Breast epithelium (tissue), 4 donors: ENCODE measurements at regions not wholly inside any gene's neighbourhood (a gene's known extent, or its start where the extent isn't known, plus 50 kb on each side); places are given as distances from the start of the nearest gene placed in this dataset.
"Not testable (repeated sequence)": the region's sequence is repeated elsewhere in the genome, so short reads cannot be mapped to it uniquely, and the experiment has no call there.

Source experiments
- DNase-seq, 2 donors: peaks; one replicate each; pipeline ENCODE4 v3.0.0-alpha.2; 2019; ENCODE audit warnings: low spot score in 2 of 2
- H3K27ac ChIP-seq, 2 donors: fragments of 200-600 bp; sonication (generic) in 1 of 2; one replicate each; pipeline ENCODE4 v1.5.1; 2016 to 2019; ENCODE audit warnings: mild to moderate bottlenecking in 1 of 2
- H3K27me3 ChIP-seq, 2 donors: fragments of 200-600 bp; sonication (generic) in 1 of 2; one replicate each; pipeline versions ENCODE4 v1.5.1 to v1.6.0; 2017 to 2019; ENCODE audit warnings: control low read depth in 1 of 2, mild to moderate bottlenecking in 1 of 2
- H3K36me3 ChIP-seq: fragments of 200-600 bp; one replicate; pipeline ENCODE4 v1.5.1; 2019
- H3K4me1 ChIP-seq, 2 donors: fragments of 200-600 bp; sonication (generic); one replicate each; pipeline ENCODE4 v1.5.1; 2016 to 2019; ENCODE audit warnings: control low read depth in 1 of 2
- H3K4me3 ChIP-seq, 3 donors: fragments of 200-600 bp; sonication (generic); 1 replicate in 2 of 3; 2 replicates in 1 of 3; pipeline ENCODE4 v1.5.1; 2016 to 2019; ENCODE audit warnings: mild to moderate bottlenecking in 3 of 3, moderate library complexity in 2 of 3
- H3K9me3 ChIP-seq, 2 donors: fragments of 200-600 bp; sonication (generic) in 1 of 2; one replicate each; pipeline ENCODE4 v1.5.1; 2016 to 2019; ENCODE audit warnings: control low read depth in 1 of 2
- POLR2A ChIP-seq: fragments of 450-650 bp; IDR thresholded peaks from one replicate; pipeline ENCODE4 v1.6.1; 2016; ENCODE audit warnings: antibody characterized with exemption, mild to moderate bottlenecking, moderate library complexity
- POLR2AphosphoS5 ChIP-seq, 3 donors: sonication (generic); formaldehyde crosslinking; IDR thresholded peaks; one replicate each; pipeline ENCODE4 v1.6.1; 2017; ENCODE audit warnings: antibody characterized with exemption in 3 of 3
- intact Hi-C: fragments of 100-400 bp; cut with DNase I; formaldehyde crosslinking; loops from one replicate; pipeline ENCODE4 v1.15.1; 2023; ENCODE audit warnings: low total_unique reads
- TF ChIP-seq, protein P1 (sequence below), 3 donors: fragments of 450-650 bp; IDR thresholded peaks; one replicate each; pipeline ENCODE4 v1.5.1; 2016 to 2017; ENCODE audit warnings: antibody characterized with exemption in 3 of 3, mild to moderate bottlenecking in 3 of 3, moderate library complexity in 3 of 3

DNA sequence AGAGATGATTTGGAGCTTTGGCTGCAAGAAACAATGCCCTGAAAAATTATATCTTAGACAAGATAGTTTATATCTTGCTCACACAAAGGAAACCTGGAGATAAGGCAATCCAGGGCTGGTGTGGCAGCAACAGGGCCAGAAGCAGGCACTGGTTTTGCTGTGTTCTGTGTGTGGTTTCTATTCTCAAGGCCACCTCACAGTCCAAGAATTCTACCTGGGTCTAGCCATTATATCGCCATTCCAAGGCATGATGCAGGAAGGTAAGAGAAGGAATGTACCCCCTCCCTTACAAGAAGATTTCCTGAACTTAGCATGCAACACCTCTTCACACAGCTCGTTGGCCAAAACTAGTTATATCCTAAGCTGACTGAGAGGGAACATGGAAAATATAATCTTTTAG, 74.5 kb upstream of the MEGF10 start:
- no peak for DNase-seq
- Histone ChIP-seq H3K9me3 (no peaks in the 10 kb centered on the region), H3K4me3 (no peak overlapping the region), H3K27me3 (no peaks in the 10 kb centered on the region), H3K36me3 (no peaks in the 10 kb centered on the region), H3K4me1 (no peaks in the 10 kb centered on the region), H3K27ac (no peak overlapping the region)
- TF ChIP-seq POLR2AphosphoS5 (IDR thresholded peaks at IDR 0.05) = no peak
- TF ChIP-seq, protein P1, sequence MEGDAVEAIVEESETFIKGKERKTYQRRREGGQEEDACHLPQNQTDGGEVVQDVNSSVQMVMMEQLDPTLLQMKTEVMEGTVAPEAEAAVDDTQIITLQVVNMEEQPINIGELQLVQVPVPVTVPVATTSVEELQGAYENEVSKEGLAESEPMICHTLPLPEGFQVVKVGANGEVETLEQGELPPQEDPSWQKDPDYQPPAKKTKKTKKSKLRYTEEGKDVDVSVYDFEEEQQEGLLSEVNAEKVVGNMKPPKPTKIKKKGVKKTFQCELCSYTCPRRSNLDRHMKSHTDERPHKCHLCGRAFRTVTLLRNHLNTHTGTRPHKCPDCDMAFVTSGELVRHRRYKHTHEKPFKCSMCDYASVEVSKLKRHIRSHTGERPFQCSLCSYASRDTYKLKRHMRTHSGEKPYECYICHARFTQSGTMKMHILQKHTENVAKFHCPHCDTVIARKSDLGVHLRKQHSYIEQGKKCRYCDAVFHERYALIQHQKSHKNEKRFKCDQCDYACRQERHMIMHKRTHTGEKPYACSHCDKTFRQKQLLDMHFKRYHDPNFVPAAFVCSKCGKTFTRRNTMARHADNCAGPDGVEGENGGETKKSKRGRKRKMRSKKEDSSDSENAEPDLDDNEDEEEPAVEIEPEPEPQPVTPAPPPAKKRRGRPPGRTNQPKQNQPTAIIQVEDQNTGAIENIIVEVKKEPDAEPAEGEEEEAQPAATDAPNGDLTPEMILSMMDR (IDR thresholded peaks at IDR 0.05) = no peak
- no peak for TF ChIP-seq POLR2A
- intact Hi-C loops = no loop called here

GRCh38 chr5:127216898-127217675, 73.5 kb upstream of the MEGF10 start:
- no peak overlapping the region for H3K27ac ChIP-seq

DNA sequence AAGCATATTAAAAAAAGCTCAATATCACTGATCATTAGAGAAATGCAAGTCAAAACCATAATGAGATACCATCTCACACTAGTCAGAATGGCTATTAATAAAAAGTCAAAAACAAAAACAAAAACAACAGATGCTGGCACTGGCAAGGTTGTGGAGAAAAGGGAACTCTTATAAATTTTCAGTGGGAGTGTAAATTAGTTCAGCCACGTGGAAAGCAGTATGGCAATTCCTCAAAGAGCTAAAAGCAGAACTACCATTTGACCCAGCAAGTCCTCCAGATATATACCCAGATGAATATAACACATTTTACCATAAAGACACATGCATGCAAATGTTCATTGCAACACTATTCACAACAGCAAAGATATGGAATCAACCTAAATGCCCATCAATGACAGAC, 68.7 kb upstream of the MEGF10 start:
- H3K27ac ChIP-seq, H3K4me3 ChIP-seq, H3K4me1 ChIP-seq, H3K9me3 ChIP-seq, H3K27me3 ChIP-seq, H3K36me3 ChIP-seq, DNase-seq, intact Hi-C loops: not testable (repeated sequence)

More at GRCh38 chr5:127216898-127217675, 73.5 kb upstream of the MEGF10 start:
- Histone ChIP-seq H3K4me3 (no peak overlapping the region), H3K27me3 (no peaks in the 10 kb centered on the region), H3K9me3 (no peaks in the 10 kb centered on the region), H3K4me1 (no peaks in the 10 kb centered on the region), H3K36me3 (no peaks in the 10 kb centered on the region)
- TF ChIP-seq POLR2A = no peak
- TF ChIP-seq, protein P1 (IDR thresholded peaks at IDR 0.05) = no peak
- TF ChIP-seq POLR2AphosphoS5 (IDR thresholded peaks at IDR 0.05) = no peak
- intact Hi-C loops = no loop called here
- DNase-seq = no peak

- H3K27ac ChIP-seq, H3K4me3 ChIP-seq, H3K36me3 ChIP-seq, H3K9me3 ChIP-seq, H3K4me1 ChIP-seq, H3K27me3 ChIP-seq, intact Hi-C loops, DNase-seq: not testable (repeated sequence)
Observed at GRCh38 chr5:127222571-127223156, 67.9 kb upstream of the MEGF10 start.

GRCh38 chr5:127223256-127223974, 67.2 kb upstream of the MEGF10 start:
- no peak for DNase-seq
- H3K4me3 ChIP-seq = no peak overlapping the region
- no peaks in the 10 kb centered on the region for H3K36me3 ChIP-seq
- no peak for TF ChIP-seq POLR2A
- no peak for TF ChIP-seq POLR2AphosphoS5 (IDR thresholded peaks at IDR 0.05)
- TF ChIP-seq, protein P1 (IDR thresholded peaks at IDR 0.05) = no peak
- intact Hi-C loops = no loop called here
- H3K27me3 ChIP-seq = no peaks in the 10 kb centered on the region
- H3K9me3 ChIP-seq = no peaks in the 10 kb centered on the region
- no peak overlapping the region for H3K27ac ChIP-seq
- no peaks in the 10 kb centered on the region for H3K4me1 ChIP-seq

GRCh38 chr5:127227881-127228280, 62.7 kb upstream of the MEGF10 start:
- DNase-seq = no peak
- TF ChIP-seq POLR2AphosphoS5 (IDR thresholded peaks at IDR 0.05) (no peak), POLR2A (no peak)
- TF ChIP-seq, protein P1 (IDR thresholded peaks at IDR 0.05) = no peak
- H3K36me3 ChIP-seq = no peaks in the 10 kb centered on the region
- no peak overlapping the region for H3K4me3 ChIP-seq
- H3K27ac ChIP-seq = no peak overlapping the region
- H3K27me3 ChIP-seq = no peaks in the 10 kb centered on the region
- H3K9me3 ChIP-seq = no peaks in the 10 kb centered on the region
- intact Hi-C loops = no loop called here
- no peaks in the 10 kb centered on the region for H3K4me1 ChIP-seq
